Gastroesophageal sphincter (tissue), 4 donors: ENCODE measurements at regions not wholly inside any gene's neighbourhood (a gene's known extent, or its start where the extent isn't known, plus 50 kb on each side); places are given as distances from the start of the nearest gene placed in this dataset.

Source experiments
- ATAC-seq: fragments of 150-250 bp; one replicate; pipeline ENCODE4 v1.9.1; 2016; ENCODE audit warnings: mild to moderate bottlenecking, moderate library complexity
- H3K27ac ChIP-seq, 4 donors: fragments of 200-600 bp; sonication (generic) in 3 of 4; 1 replicate in 3 of 4; 2 replicates in 1 of 4; pipeline ENCODE4 v1.5.1; 2016 to 2019
- H3K27me3 ChIP-seq: fragments of 200-600 bp; sonication (generic); one replicate; pipeline ENCODE4 v1.5.1; 2019
- H3K36me3 ChIP-seq, 2 donors: fragments of 200-600 bp; sonication (generic); one replicate each; pipeline ENCODE4 v1.5.1; 2019; ENCODE audit warnings: control low read depth in 1 of 2
- H3K4me1 ChIP-seq, 3 donors: fragments of 200-600 bp; sonication (generic); 1 replicate in 2 of 3; 2 replicates in 1 of 3; pipeline ENCODE4 v1.5.1; 2016 to 2019; ENCODE audit warnings: control low read depth in 2 of 3
- H3K4me3 ChIP-seq, 2 donors: fragments of 200-600 bp; sonication (generic); one replicate each; pipeline ENCODE4 v1.5.1; 2019; ENCODE audit warnings: mild to moderate bottlenecking in 1 of 2, moderate library complexity in 1 of 2
- H3K9me3 ChIP-seq, 3 donors: fragments of 200-600 bp; sonication (generic); one replicate each; pipeline ENCODE4 v1.5.1; 2017 to 2019; ENCODE audit warnings: control low read depth in 2 of 3
- EP300 ChIP-seq: sonication (generic); formaldehyde crosslinking; IDR thresholded peaks from one replicate; pipeline ENCODE4 v1.6.1; 2017; ENCODE audit warnings: antibody characterized with exemption, mild to moderate bottlenecking
- POLR2A ChIP-seq, 2 donors: fragments of 450-650 bp; IDR thresholded peaks; one replicate each; pipeline ENCODE4 v1.6.1; 2017; ENCODE audit warnings: antibody characterized with exemption in 2 of 2, mild to moderate bottlenecking in 2 of 2, moderate library complexity in 1 of 2
- POLR2AphosphoS5 ChIP-seq: sonication (generic); formaldehyde crosslinking; IDR thresholded peaks from one replicate; pipeline ENCODE4 v1.6.1; 2017; ENCODE audit warnings: antibody characterized with exemption
- WGBS, 2 donors: methylation state at CpG; one replicate each; pipeline ENCODE4 v1.1.5; 2018; ENCODE audit warnings: low coverage in 1 of 2; 5-methylcytosine and 5-hydroxymethylcytosine counted together
- TF ChIP-seq, protein P1 (sequence below), 4 experiments: fragments of 200-600 bp in 2 of 4; fragments of 450-650 bp in 2 of 4; sonication (generic) in 1 of 4; IDR thresholded peaks; one replicate each; pipeline ENCODE4 v1.5.1; 2017 to 2019; ENCODE audit warnings: antibody characterized with exemption in 4 of 4, mild to moderate bottlenecking in 2 of 4, moderate library complexity in 2 of 4

DNA sequence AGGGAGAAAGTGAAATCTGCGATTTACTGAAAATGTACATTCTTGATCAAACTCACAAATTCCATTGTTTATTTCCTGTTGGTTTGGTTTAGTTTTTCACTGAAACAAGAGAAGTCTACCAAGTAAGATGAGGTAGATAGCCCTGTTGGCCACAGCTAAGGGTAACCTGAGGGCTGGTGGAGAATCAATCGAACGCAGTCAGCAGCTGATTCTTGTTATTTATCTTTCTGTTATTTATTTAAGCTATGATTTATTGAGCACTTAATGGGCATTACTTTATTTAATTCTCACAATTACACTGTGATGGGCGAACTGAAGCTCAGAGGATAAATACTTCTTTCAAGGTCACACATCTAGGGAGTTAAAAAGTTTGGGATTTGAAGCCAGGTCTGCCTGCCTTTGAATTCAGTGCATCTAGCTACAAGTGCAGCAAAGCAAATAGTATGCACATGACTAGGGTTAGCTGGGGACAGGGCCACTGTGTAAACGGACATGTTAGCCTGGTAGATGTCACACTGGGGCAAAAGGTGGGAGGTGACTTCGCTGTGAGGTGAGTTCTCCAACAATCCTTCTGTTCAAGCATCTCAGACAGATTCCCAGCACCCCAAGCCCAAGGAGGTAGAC, 106.5 kb upstream of the GADD45A start:
- TF ChIP-seq POLR2AphosphoS5 (no peak), EP300 (no peak), POLR2A (IDR thresholded peaks at IDR 0.05) (no peak)
- TF ChIP-seq, protein P1, sequence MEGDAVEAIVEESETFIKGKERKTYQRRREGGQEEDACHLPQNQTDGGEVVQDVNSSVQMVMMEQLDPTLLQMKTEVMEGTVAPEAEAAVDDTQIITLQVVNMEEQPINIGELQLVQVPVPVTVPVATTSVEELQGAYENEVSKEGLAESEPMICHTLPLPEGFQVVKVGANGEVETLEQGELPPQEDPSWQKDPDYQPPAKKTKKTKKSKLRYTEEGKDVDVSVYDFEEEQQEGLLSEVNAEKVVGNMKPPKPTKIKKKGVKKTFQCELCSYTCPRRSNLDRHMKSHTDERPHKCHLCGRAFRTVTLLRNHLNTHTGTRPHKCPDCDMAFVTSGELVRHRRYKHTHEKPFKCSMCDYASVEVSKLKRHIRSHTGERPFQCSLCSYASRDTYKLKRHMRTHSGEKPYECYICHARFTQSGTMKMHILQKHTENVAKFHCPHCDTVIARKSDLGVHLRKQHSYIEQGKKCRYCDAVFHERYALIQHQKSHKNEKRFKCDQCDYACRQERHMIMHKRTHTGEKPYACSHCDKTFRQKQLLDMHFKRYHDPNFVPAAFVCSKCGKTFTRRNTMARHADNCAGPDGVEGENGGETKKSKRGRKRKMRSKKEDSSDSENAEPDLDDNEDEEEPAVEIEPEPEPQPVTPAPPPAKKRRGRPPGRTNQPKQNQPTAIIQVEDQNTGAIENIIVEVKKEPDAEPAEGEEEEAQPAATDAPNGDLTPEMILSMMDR (IDR thresholded peaks at IDR 0.05): no peak
- 74 to 80% methylated on average over 4 to 6 of the region's 6 CpGs for WGBS, 2 donors
- ATAC-seq: no peak

DNA sequence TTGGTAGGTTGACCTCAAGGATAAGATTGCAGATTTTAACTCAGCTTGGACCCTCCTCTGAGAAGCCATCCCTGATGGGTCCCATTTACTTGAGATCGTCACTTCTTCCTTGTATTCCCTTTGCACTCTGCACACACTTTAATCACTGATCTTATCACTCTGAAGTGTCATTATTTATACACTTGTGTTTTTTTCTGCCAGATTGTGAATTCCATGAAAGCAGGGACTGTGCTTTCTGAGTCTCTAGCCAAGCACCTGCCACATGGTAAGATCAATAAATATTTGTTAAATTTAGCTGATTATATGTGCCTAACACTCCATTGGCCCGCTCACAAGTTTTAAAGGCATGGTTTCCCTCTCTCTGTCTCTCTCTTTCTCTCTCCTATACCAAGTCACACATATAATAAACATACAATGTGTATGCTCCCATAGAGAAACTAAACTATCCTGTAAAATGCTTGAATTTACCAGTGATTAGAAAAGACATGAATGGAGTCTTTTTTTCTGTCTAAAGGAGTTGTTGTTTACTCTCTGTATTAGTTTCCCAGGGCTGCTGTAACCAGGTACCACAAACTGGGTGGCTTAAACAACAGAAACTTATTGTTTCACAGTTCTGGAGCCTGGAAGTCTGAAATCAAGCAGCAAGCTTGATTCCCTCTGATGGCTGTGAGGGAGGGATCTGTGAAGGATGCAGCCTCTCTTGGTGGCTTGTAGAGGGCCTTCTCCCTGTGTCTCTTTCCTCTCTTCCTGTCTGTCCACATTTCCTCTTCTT, 105.2 kb upstream of the GADD45A start:
- Histone ChIP-seq H3K9me3 (no peaks in the 10 kb centered on the region), H3K36me3 (no peaks in the 10 kb centered on the region), H3K27ac (no peak overlapping the region), H3K27me3 (no peaks in the 10 kb centered on the region), H3K4me3 (no peak overlapping the region), H3K4me1 (no peaks in the 10 kb centered on the region)
- ATAC-seq: no peak
- no peak for TF ChIP-seq POLR2A (IDR thresholded peaks at IDR 0.05)
- TF ChIP-seq, protein P1 (IDR thresholded peaks at IDR 0.05): no peak
- TF ChIP-seq EP300: no peak
- TF ChIP-seq POLR2AphosphoS5: no peak
- 44 to 92% methylated on average over 2 of the region's 2 CpGs for WGBS, 2 donors

More for the DNA sequence above, 106.5 kb upstream of the GADD45A start:
- H3K4me3 ChIP-seq: no peak overlapping the region
- no peaks in the 10 kb centered on the region for H3K27me3 ChIP-seq
- H3K4me1 ChIP-seq: no peaks in the 10 kb centered on the region
- H3K36me3 ChIP-seq: no peaks in the 10 kb centered on the region
- H3K9me3 ChIP-seq: no peaks in the 10 kb centered on the region
- H3K27ac ChIP-seq: no peak overlapping the region

DNA sequence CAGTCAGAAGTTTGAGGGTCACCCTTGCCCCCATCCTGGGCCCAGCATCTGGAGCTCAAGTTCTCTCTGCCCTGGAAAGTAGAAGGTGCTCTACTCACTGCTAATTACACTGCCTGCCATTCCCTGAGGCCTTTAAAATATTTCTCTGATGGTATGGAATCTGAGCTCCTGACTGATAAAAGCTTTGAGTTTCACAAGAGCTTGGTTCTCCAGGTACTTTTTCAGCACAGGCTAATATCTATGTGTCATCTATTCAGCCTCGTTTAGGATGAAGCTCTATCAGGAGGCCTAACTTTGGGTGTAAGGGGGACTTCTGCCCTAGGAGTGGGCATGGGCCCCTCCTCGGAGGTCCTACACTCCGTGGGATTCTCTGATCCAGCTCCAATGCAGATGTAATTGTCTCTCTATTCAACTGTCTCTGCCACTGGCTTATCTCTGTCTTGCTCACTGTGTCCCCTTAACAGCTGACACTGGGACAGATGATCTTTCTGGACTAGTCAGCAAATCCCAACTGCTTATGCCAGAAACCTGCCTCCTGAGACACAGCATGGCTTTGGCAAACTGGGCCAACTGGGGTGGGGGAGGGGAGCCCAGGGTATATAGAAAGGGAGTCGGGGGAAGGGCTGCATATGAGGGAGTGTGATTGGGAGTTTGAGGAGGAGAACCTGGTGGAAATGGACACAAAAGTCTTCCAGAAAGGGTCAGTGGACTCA, 104.2 kb upstream of the GADD45A start:
- 65 to 100% methylated on average over 2 to 3 of the region's 4 CpGs for WGBS, 2 donors
- no peaks in the 10 kb centered on the region for H3K36me3 ChIP-seq
- no peak overlapping the region for H3K27ac ChIP-seq
- no peaks in the 10 kb centered on the region for H3K9me3 ChIP-seq
- ATAC-seq: no peak
- no peak overlapping the region for H3K4me3 ChIP-seq
- H3K4me1 ChIP-seq: no peaks in the 10 kb centered on the region
- no peaks in the 10 kb centered on the region for H3K27me3 ChIP-seq
- TF ChIP-seq POLR2A (IDR thresholded peaks at IDR 0.05) (no peak), EP300 (no peak), POLR2AphosphoS5 (no peak)
- TF ChIP-seq, protein P1 (IDR thresholded peaks at IDR 0.05): no peak

DNA sequence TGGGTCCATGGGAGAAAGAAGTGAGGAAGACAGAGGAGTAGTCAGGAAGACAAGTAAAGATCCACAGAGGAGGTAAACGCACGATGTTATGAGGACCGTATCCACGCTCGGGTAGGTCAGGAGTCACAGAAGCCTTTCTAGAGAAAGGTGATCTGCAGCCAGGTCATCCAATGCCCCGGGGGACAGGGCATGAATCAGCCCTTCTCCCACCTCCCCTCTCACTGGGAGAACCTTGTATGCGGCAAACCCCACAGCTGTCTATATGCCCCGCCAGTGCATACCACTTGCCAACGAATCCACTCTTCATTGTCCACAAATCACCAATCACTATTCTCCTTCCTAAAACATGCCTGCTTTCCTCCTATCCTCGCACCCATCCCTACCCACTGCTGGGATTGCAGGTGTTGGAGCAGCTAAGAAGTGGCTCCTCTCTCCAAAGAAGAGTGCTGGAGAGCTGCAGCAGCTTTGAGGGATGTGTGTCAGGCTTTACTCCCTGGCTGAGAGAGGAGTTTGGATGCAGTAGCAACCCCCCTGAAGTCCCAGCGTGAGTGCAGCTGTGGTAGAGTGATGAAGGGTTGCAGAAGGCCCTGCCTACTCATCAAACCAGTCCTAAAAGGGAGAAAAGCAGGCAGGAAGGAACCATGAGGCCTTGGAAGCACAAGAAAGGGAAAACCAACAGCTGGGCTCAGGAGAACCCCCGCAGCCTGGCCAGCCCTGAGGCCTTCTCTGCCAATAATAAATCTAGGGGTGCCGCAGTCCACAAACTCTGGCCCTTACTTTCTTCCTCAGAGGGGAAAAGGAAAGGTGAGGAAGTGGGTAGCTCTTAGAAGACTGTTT, 102.2 kb upstream of the GADD45A start:
- H3K9me3 ChIP-seq: no peaks in the 10 kb centered on the region
- ATAC-seq: no peak
- H3K4me1 ChIP-seq: peaks cover 0 to 7% (median 0%) of the 10 kb centered on the region in 3 donors
- TF ChIP-seq, protein P1 (IDR thresholded peaks at IDR 0.05): no peak
- TF ChIP-seq POLR2A (IDR thresholded peaks at IDR 0.05): no peak
- no peak for TF ChIP-seq EP300
- no peak for TF ChIP-seq POLR2AphosphoS5
- WGBS, 2 donors: 79 to 86% methylated on average over 4 to 7 of the region's 13 CpGs
- H3K27ac ChIP-seq: no peak overlapping the region
- no peak overlapping the region for H3K4me3 ChIP-seq
- no peaks in the 10 kb centered on the region for H3K27me3 ChIP-seq
- no peaks in the 10 kb centered on the region for H3K36me3 ChIP-seq
